B cell (primary cell): ENCODE measurements at regions not wholly inside any gene's neighbourhood (a gene's known extent, or its start where the extent isn't known, plus 50 kb on each side); places are given as distances from the start of the nearest gene placed in this dataset.

Source experiments
- CTCF ChIP-seq: fragments of 200-600 bp; IDR thresholded peaks from one replicate; pipeline ENCODE4 v1.8.0; 2022; ENCODE audit warnings: antibody characterized with exemption, mild to moderate bottlenecking
- EZH2 ChIP-seq: IDR thresholded peaks from 2 replicates; pipeline ENCODE4 v1.6.1; 2012; ENCODE audit warnings: borderline replicate concordance, low read depth, mild to moderate bottlenecking, moderate library complexity, low read length; ENCODE audit not compliant: insufficient read depth, poor library complexity, severe bottlenecking

- no peak for TF ChIP-seq CTCF
- no peak for TF ChIP-seq EZH2
These were observed 307.8 kb downstream of the BCL11B start for GRCh38 chr14:98964171-98964570.
